Left ventricle myocardium inferior (tissue), 1 donor: ENCODE measurements at regions not wholly inside any gene's neighbourhood (a gene's known extent, or its start where the extent isn't known, plus 50 kb on each side); places are given as distances from the start of the nearest gene placed in this dataset.

ENCODE experiments used
- DNase-seq: peaks from one replicate; pipeline ENCODE4 v3.0.0-alpha.2; 2020
- H3K27ac ChIP-seq: fragments of 200-600 bp; replicated peaks from 2 replicates; pipeline ENCODE4 v1.8.0; 2021
- H3K27me3 ChIP-seq: fragments of 200-600 bp; 2 replicates; pipeline ENCODE4 v1.8.0; 2021; ENCODE audit warnings: low read depth
- H3K36me3 ChIP-seq: fragments of 200-600 bp; 2 replicates; pipeline ENCODE4 v1.8.0; 2021
- H3K4me1 ChIP-seq: fragments of 200-600 bp; 2 replicates; pipeline ENCODE4 v1.8.0; 2021
- H3K4me3 ChIP-seq: fragments of 200-600 bp; 2 replicates; pipeline ENCODE4 v1.8.0; 2021; ENCODE audit warnings: mild to moderate bottlenecking, moderate library complexity
- H3K9me3 ChIP-seq: fragments of 200-600 bp; replicated peaks from 2 replicates; pipeline ENCODE4 v1.8.0; 2021
- CTCF ChIP-seq: fragments of 200-600 bp; IDR thresholded peaks from 2 replicates; pipeline ENCODE4 v1.8.0; 2021; ENCODE audit warnings: antibody characterized with exemption, mild to moderate bottlenecking, borderline replicate concordance
- intact Hi-C: fragments of 100-400 bp; cut with micrococcal nuclease; formaldehyde crosslinking; loops from one replicate; pipeline ENCODE4 v1.11.0; 2022
- donor health status: DM: no; HTN: yes; CAD: no; lungs with severe emphysema.

- H3K4me1 ChIP-seq, result no peaks in the 10 kb centered on the region
- no peak overlapping the region for H3K27ac ChIP-seq
- TF ChIP-seq CTCF, result no peak
- H3K27me3 ChIP-seq, result no peaks in the 10 kb centered on the region
- no peaks in the 10 kb centered on the region for H3K9me3 ChIP-seq
- no peak overlapping the region for H3K4me3 ChIP-seq
- DNase-seq, result no peak
- intact Hi-C loops, result no loop called here
- H3K36me3 ChIP-seq, result no peaks in the 10 kb centered on the region
These were observed 72.5 kb upstream of the RAB3GAP2 start for GRCh38 chr1:220344745-220345144.

DNA sequence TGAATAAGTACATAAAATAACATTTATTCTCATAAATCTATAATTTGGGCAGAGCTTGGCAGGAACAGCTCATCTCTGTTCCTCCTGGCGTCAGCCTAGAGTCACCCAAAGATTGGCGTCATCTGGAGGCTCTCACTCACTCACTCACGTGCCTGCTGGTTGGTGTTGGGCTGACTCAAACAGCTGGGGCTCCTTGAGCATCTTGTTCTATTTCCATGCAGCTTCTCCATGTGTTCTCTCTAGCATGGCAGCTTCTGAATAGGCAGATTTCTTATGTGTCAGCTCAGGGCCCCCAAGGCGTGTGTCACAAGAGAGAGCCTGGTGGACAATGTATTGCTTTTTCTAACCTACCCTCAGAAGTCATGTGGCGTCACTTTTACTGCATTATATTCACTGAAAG lies 70.6 kb upstream of the RAB3GAP2 start:
- no peak for DNase-seq
- Histone ChIP-seq H3K27me3 (no peaks in the 10 kb centered on the region), H3K27ac (no peak overlapping the region), H3K4me3 (no peak overlapping the region), H3K36me3 (no peaks in the 10 kb centered on the region), H3K4me1 (no peaks in the 10 kb centered on the region), H3K9me3 (no peaks in the 10 kb centered on the region)
- intact Hi-C loops, result no loop called here
- no peak for TF ChIP-seq CTCF

- no peak for TF ChIP-seq CTCF
- Histone ChIP-seq H3K4me3 (no peak overlapping the region), H3K9me3 (no peaks in the 10 kb centered on the region), H3K27ac (no peak overlapping the region), H3K36me3 (no peaks in the 10 kb centered on the region), H3K27me3 (no peaks in the 10 kb centered on the region), H3K4me1 (no peaks in the 10 kb centered on the region)
- intact Hi-C loops, result no loop called here
- DNase-seq, result no peak
These were observed 68.9 kb upstream of the RAB3GAP2 start for GRCh38 chr1:220341126-220341525.

DNA sequence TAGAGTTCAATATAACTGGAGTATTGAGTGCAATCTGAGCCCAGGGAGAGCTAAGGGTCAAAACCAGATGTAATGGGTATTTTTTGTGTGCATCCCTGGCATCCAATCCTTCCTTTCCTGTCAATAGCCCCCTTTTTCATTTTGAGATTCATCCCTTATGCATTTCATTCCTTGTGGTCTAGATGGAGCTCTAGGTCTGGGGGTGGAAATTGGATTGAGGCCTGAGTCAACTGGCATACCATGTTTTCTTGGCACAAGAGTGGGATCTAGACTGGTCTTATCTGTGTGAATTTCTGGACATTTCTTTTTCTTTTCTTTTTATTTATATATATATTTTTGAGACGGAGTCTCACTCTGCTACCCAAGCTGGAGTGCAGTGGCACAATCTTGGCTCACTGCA lies 67.3 kb upstream of the RAB3GAP2 start:
- Histone ChIP-seq H3K36me3 (no peaks in the 10 kb centered on the region), H3K9me3 (no peaks in the 10 kb centered on the region), H3K4me1 (no peaks in the 10 kb centered on the region), H3K27ac (no peak overlapping the region), H3K27me3 (no peaks in the 10 kb centered on the region), H3K4me3 (no peak overlapping the region)
- intact Hi-C loops, result no loop called here
- DNase-seq, result no peak
- peak; percentile 35 for TF ChIP-seq CTCF

GRCh38 chr1:220338759-220339158 lies 66.5 kb upstream of the RAB3GAP2 start:
- Histone ChIP-seq H3K36me3 (no peaks in the 10 kb centered on the region), H3K27ac (no peak overlapping the region), H3K4me3 (no peak overlapping the region), H3K4me1 (no peaks in the 10 kb centered on the region), H3K9me3 (no peaks in the 10 kb centered on the region), H3K27me3 (no peaks in the 10 kb centered on the region)
- TF ChIP-seq CTCF, result no peak
- intact Hi-C loops, result no loop called here
- DNase-seq, result no peak
